ENCODE measurements at regions not wholly inside any gene's neighbourhood (a gene's known extent, or its start where the extent isn't known, plus 50 kb on each side); places are given as distances from the start of the nearest gene placed in this dataset.

- TF ChIP-seq CREM (IDR thresholded peaks at IDR 0.05) (no peak), CREM (CRISPR knock-in tag; IDR thresholded peaks at IDR 0.05) (no peak), CTCF (CRISPR knock-in tag; IDR thresholded peaks at IDR 0.05) (no peak), ELF4 (CRISPR knock-in tag; IDR thresholded peaks at IDR 0.05; ENCODE audit: borderline replicate concordance) (no peak)
- TF ChIP-seq, protein P1, sequence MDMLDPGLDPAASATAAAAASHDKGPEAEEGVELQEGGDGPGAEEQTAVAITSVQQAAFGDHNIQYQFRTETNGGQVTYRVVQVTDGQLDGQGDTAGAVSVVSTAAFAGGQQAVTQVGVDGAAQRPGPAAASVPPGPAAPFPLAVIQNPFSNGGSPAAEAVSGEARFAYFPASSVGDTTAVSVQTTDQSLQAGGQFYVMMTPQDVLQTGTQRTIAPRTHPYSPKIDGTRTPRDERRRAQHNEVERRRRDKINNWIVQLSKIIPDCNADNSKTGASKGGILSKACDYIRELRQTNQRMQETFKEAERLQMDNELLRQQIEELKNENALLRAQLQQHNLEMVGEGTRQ (IDR thresholded peaks at IDR 0.05; ENCODE audit: low read depth, low read length), result no peak
- TF ChIP-seq, protein P1 (CRISPR knock-in tag; IDR thresholded peaks at IDR 0.05; ENCODE audit: borderline replicate concordance), result no peak
Observed at GRCh38 chr9:101957705-101958104, 219.3 kb upstream of the GRIN3A start.

Measured in HepG2 (cell line).